DOHH2 (cell line): ENCODE measurements at regions not wholly inside any gene's neighbourhood (a gene's known extent, or its start where the extent isn't known, plus 50 kb on each side); places are given as distances from the start of the nearest gene placed in this dataset.

Experiments
- H3F3A ChIP-seq: fragments of 200-600 bp; sonication (generic), shearing (Covaris generic); 2 replicates; pipeline ENCODE4 v1.6.0; 2016; ENCODE audit warnings: antibody characterized with exemption, mild to moderate bottlenecking; ENCODE audit not compliant: control insufficient read depth, insufficient read depth
- H3K27ac ChIP-seq: fragments of 200-600 bp; sonication (generic); 2 replicates; pipeline ENCODE4 v1.5.1; 2014; ENCODE audit warnings: low read depth, mild to moderate bottlenecking, low read length, moderate library complexity
- H3K27me3 ChIP-seq: fragments of 200-600 bp; sonication (generic); 2 replicates; pipeline ENCODE4 v1.6.1; 2014; ENCODE audit warnings: mild to moderate bottlenecking, low read length, mixed read lengths; ENCODE audit not compliant: control insufficient read depth
- H3K36me3 ChIP-seq: fragments of 200-600 bp; sonication (generic); 2 replicates; pipeline ENCODE4 v1.6.1; 2014; ENCODE audit warnings: mild to moderate bottlenecking, low read length, moderate library complexity, mixed read lengths; ENCODE audit not compliant: control insufficient read depth
- H3K4me1 ChIP-seq: fragments of 200-600 bp; sonication (generic); 2 replicates; pipeline ENCODE4 v1.6.1; 2014; ENCODE audit warnings: mild to moderate bottlenecking, low read length, mixed read lengths; ENCODE audit not compliant: control insufficient read depth
- H3K4me2 ChIP-seq: fragments of 200-600 bp; sonication (generic); 2 replicates; pipeline ENCODE4 v1.6.0; 2014; ENCODE audit warnings: mild to moderate bottlenecking, low read length, moderate library complexity
- H3K4me3 ChIP-seq: fragments of 200-600 bp; sonication (generic); 2 replicates; pipeline ENCODE4 v1.5.1; 2014; ENCODE audit warnings: mild to moderate bottlenecking, low read length, mixed read lengths
- H3K79me2 ChIP-seq: fragments of 200-600 bp; sonication (generic); 2 replicates; pipeline ENCODE4 v1.6.1; 2014; ENCODE audit warnings: mild to moderate bottlenecking, low read length, mixed read lengths; ENCODE audit not compliant: control insufficient read depth
- H3K9me2 ChIP-seq: fragments of 200-600 bp; sonication (generic); replicated peaks from 2 replicates; pipeline ENCODE4 v1.6.1; 2014; ENCODE audit warnings: mild to moderate bottlenecking, low read length, mixed read lengths; ENCODE audit not compliant: control insufficient read depth
- H3K9me3 ChIP-seq: fragments of 200-600 bp; sonication (generic); 2 replicates; pipeline ENCODE4 v1.6.1; 2014; ENCODE audit warnings: antibody characterized with exemption, low read length, mixed read lengths; ENCODE audit not compliant: control insufficient read depth, insufficient read depth
- H4K20me1 ChIP-seq: fragments of 200-600 bp; sonication (generic); 2 replicates; pipeline ENCODE4 v1.6.0; 2014; ENCODE audit warnings: low read depth, mild to moderate bottlenecking, antibody characterized with exemption, low read length, moderate library complexity; ENCODE audit not compliant: control insufficient read depth, insufficient read depth
- EZH2phosphoT487 ChIP-seq: fragments of 200-600 bp; sonication (generic); IDR thresholded peaks from 2 replicates; pipeline ENCODE4 v1.6.1; 2017; ENCODE audit warnings: borderline replicate concordance, mild to moderate bottlenecking, antibody characterized with exemption, low read length, moderate library complexity, mixed read lengths
- TF ChIP-seq, protein P1 (sequence below): fragments of 200-600 bp; sonication (generic); IDR thresholded peaks from one replicate; pipeline ENCODE4 v1.5.1; 2014; ENCODE audit warnings: antibody characterized with exemption, mild to moderate bottlenecking, low read depth, low read length; ENCODE audit not compliant: poor library complexity, severe bottlenecking

DNA sequence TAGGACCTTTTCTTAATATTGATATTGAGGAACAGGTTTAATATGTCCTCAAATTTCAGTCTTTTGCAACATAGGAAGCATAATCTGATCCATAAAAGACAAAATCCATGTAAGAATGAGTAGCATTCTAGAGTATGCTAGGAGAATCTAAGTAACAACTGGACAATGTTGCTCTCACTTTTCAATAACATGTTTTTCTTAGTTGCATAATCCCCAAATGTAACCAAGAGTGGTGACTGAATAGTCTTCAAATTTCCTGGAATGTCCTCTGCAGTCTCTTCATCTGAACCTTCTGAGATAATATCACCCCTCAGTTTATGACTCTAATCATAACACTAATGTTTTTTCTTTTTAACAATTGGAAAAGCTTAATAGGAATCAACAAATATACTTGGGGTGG lies 110.0 kb upstream of the ZEB2 start:
- Histone ChIP-seq H3K4me2 (no peak overlapping the region), H3K36me3 (no peaks in the 10 kb centered on the region)
- TF ChIP-seq, protein P1, sequence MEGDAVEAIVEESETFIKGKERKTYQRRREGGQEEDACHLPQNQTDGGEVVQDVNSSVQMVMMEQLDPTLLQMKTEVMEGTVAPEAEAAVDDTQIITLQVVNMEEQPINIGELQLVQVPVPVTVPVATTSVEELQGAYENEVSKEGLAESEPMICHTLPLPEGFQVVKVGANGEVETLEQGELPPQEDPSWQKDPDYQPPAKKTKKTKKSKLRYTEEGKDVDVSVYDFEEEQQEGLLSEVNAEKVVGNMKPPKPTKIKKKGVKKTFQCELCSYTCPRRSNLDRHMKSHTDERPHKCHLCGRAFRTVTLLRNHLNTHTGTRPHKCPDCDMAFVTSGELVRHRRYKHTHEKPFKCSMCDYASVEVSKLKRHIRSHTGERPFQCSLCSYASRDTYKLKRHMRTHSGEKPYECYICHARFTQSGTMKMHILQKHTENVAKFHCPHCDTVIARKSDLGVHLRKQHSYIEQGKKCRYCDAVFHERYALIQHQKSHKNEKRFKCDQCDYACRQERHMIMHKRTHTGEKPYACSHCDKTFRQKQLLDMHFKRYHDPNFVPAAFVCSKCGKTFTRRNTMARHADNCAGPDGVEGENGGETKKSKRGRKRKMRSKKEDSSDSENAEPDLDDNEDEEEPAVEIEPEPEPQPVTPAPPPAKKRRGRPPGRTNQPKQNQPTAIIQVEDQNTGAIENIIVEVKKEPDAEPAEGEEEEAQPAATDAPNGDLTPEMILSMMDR = no peak
- no peak for TF ChIP-seq EZH2phosphoT487

DNA sequence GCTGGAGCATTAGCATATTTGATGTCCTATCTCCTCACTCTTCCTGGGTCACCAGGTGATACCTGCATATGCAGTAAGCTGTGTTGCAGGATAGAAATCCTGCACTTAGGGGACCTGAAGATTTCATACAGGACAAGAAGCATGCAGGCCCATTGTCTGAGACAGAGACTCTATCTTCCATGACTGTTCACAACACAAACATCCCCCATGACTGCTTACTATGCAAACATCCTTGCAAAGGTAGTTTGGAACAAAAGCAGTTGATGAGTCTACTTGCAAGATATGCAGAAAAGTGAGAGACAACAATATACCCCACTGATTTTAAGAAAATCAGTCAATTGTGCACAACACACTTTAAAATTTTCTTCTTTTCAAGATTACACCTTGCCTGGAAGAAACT lies 108.6 kb upstream of the ZEB2 start:
- H3K79me2 ChIP-seq = no peaks in the 10 kb centered on the region
- no peak overlapping the region for H3K27ac ChIP-seq
- TF ChIP-seq EZH2phosphoT487 = no peak
- TF ChIP-seq, protein P1 = no peak
- H3K4me3 ChIP-seq = no peak overlapping the region
- peaks cover 7% of the 10 kb centered on the region for H3K4me1 ChIP-seq
- H3K36me3 ChIP-seq = no peaks in the 10 kb centered on the region
- H3K9me3 ChIP-seq = no peaks in the 10 kb centered on the region
- H3K9me2 ChIP-seq = no peaks in the 10 kb centered on the region
- no peaks in the 10 kb centered on the region for H3F3A ChIP-seq
- no peaks in the 10 kb centered on the region for H3K27me3 ChIP-seq
- no peaks in the 10 kb centered on the region for H4K20me1 ChIP-seq
- no peak overlapping the region for H3K4me2 ChIP-seq

More for the DNA sequence above, 110.0 kb upstream of the ZEB2 start:
- Histone ChIP-seq H3K27me3 (no peaks in the 10 kb centered on the region), H3K9me3 (no peaks in the 10 kb centered on the region; the same call in 1 of the 2 replicates), H3K79me2 (no peaks in the 10 kb centered on the region), H4K20me1 (no peaks in the 10 kb centered on the region), H3K27ac (no peak overlapping the region), H3K9me2 (no peaks in the 10 kb centered on the region), H3K4me3 (no peak overlapping the region), H3K4me1 (peaks cover 7% of the 10 kb centered on the region), H3F3A (no peaks in the 10 kb centered on the region)

DNA sequence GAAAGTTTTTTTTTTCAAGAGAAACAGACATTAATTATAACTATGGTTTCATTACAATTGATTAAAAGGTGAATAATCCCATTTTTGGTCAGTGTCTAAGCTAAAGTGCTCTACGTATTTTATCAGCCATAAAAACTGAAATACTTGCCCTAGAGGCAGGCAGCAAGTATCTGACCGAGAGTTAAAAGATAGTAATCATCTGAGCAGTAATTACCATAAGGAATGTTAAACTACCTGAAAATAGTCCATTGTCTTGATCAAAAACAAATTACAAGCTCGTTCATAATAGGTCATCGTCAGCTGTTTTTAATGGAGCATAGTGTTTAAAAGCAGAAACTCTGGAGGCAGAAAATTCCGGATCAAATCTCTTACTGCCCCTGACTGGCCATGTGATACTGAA lies 105.7 kb upstream of the ZEB2 start:
- Histone ChIP-seq H3K9me2 (no peaks in the 10 kb centered on the region), H3K27ac (no peak overlapping the region), H3K36me3 (no peaks in the 10 kb centered on the region), H3K4me2 (no peak overlapping the region), H4K20me1 (no peaks in the 10 kb centered on the region), H3K27me3 (no peaks in the 10 kb centered on the region), H3K4me1 (peaks cover 4% of the 10 kb centered on the region), H3F3A (no peaks in the 10 kb centered on the region), H3K9me3 (no peaks in the 10 kb centered on the region), H3K79me2 (no peaks in the 10 kb centered on the region), H3K4me3 (no peak overlapping the region)
- TF ChIP-seq EZH2phosphoT487 = no peak
- TF ChIP-seq, protein P1 = no peak

DNA sequence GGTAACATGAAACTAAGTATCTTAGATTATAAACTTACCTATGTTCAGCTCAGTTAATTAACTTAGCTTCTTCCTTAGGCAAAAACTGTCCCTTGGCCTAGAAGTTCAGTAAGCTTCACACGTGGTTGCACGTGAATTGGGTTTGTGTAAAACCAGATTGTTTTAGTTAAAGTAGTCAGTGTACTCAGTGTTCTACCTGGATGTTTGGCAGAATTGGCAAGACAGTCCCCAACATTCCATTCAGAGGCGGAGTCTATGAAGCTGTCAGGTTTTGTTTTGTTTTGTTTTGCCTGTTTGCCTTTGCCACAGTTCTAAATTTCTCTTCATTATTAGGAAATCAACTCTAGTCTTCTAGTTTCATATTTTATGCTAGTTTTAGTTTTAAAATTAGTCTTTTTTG lies 105.3 kb upstream of the ZEB2 start:
- Histone ChIP-seq H3K27me3 (no peaks in the 10 kb centered on the region), H3K9me3 (no peaks in the 10 kb centered on the region), H3K9me2 (no peaks in the 10 kb centered on the region), H3K27ac (no peak overlapping the region), H3K79me2 (no peaks in the 10 kb centered on the region), H3K4me2 (no peak overlapping the region), H3K4me3 (no peak overlapping the region), H3F3A (no peaks in the 10 kb centered on the region), H4K20me1 (no peaks in the 10 kb centered on the region), H3K4me1 (peaks cover under 1% of the 10 kb centered on the region), H3K36me3 (no peaks in the 10 kb centered on the region)
- TF ChIP-seq, protein P1 = no peak
- no peak for TF ChIP-seq EZH2phosphoT487
